ENCODE measurements at regions not wholly inside any gene's neighbourhood (a gene's known extent, or its start where the extent isn't known, plus 50 kb on each side); places are given as distances from the start of the nearest gene placed in this dataset.

GRCh38 chr15:72852273-72852672, 68.7 kb upstream of the ADPGK start:
- TF ChIP-seq CTCF (IDR thresholded peaks at IDR 0.05) (no peak), POLR2A (IDR thresholded peaks at IDR 0.05) (no peak)
